ENCODE measurements at regions not wholly inside any gene's neighbourhood (a gene's known extent, or its start where the extent isn't known, plus 50 kb on each side); places are given as distances from the start of the nearest gene placed in this dataset.
A peak's percentile ranks its signal among the peaks of the same experiment; 100 is the strongest.

- DNase-seq (ENCODE audit: low spot score), result no peak
- peaks cover 20% of the 10 kb centered on the region for H3K4me1 ChIP-seq (ENCODE audit: insufficient read depth, poor library complexity, severe bottlenecking)
- ATAC-seq (ENCODE audit: low read depth), result peak; percentile 40
- H3K36me3 ChIP-seq (ENCODE audit: low read depth), result no peaks in the 10 kb centered on the region
- TF ChIP-seq CTCF (IDR thresholded peaks at IDR 0.05; ENCODE audit: poor library complexity, severe bottlenecking), result no peak
- no peaks in the 10 kb centered on the region for H3K27me3 ChIP-seq (ENCODE audit: insufficient read depth, poor library complexity, severe bottlenecking)
- no peak overlapping the region for H3K4me3 ChIP-seq (ENCODE audit: severe bottlenecking)
- peak overlapping the region; percentile 75 for H3K27ac ChIP-seq (ENCODE audit: poor library complexity, severe bottlenecking)
- H3K9me3 ChIP-seq (ENCODE audit: severe bottlenecking), result no peaks in the 10 kb centered on the region
These were observed 117.2 kb upstream of the BMAL1 start for GRCh38 chr11:13160346-13160745.

GRCh38 chr11:13160806-13161205, 116.8 kb upstream of the BMAL1 start:
- Histone ChIP-seq H3K9me3 (ENCODE audit: severe bottlenecking) (no peaks in the 10 kb centered on the region), H3K4me1 (ENCODE audit: insufficient read depth, poor library complexity, severe bottlenecking) (peaks cover 20% of the 10 kb centered on the region), H3K4me3 (ENCODE audit: severe bottlenecking) (no peak overlapping the region), H3K27me3 (ENCODE audit: insufficient read depth, poor library complexity, severe bottlenecking) (no peaks in the 10 kb centered on the region), H3K36me3 (ENCODE audit: low read depth) (no peaks in the 10 kb centered on the region), H3K27ac (ENCODE audit: poor library complexity, severe bottlenecking) (peak overlapping the region; percentile 75)
- DNase-seq (ENCODE audit: low spot score) (no peak), ATAC-seq (ENCODE audit: low read depth) (peak; percentile 98)
- TF ChIP-seq CTCF (IDR thresholded peaks at IDR 0.05; ENCODE audit: poor library complexity, severe bottlenecking), result no peak

GRCh38 chr11:13163158-13163557, 114.4 kb upstream of the BMAL1 start:
- TF ChIP-seq CTCF (IDR thresholded peaks at IDR 0.05; ENCODE audit: poor library complexity, severe bottlenecking), result no peak
- H3K27me3 ChIP-seq (ENCODE audit: insufficient read depth, poor library complexity, severe bottlenecking), result no peaks in the 10 kb centered on the region
- no peak for ATAC-seq (ENCODE audit: low read depth)
- no peaks in the 10 kb centered on the region for H3K9me3 ChIP-seq (ENCODE audit: severe bottlenecking)
- DNase-seq (ENCODE audit: low spot score), result no peak
- no peak overlapping the region for H3K4me3 ChIP-seq (ENCODE audit: severe bottlenecking)
- no peak overlapping the region for H3K27ac ChIP-seq (ENCODE audit: poor library complexity, severe bottlenecking)
- no peaks in the 10 kb centered on the region for H3K36me3 ChIP-seq (ENCODE audit: low read depth)
- peaks cover 27% of the 10 kb centered on the region for H3K4me1 ChIP-seq (ENCODE audit: insufficient read depth, poor library complexity, severe bottlenecking)

GRCh38 chr11:13166036-13166435, 111.6 kb upstream of the BMAL1 start:
- no peak for ATAC-seq (ENCODE audit: low read depth)
- H3K27me3 ChIP-seq (ENCODE audit: insufficient read depth, poor library complexity, severe bottlenecking), result no peaks in the 10 kb centered on the region
- H3K9me3 ChIP-seq (ENCODE audit: severe bottlenecking), result no peaks in the 10 kb centered on the region
- no peak for TF ChIP-seq CTCF (IDR thresholded peaks at IDR 0.05; ENCODE audit: poor library complexity, severe bottlenecking)
- H3K36me3 ChIP-seq (ENCODE audit: low read depth), result no peaks in the 10 kb centered on the region
- peaks cover 31% of the 10 kb centered on the region for H3K4me1 ChIP-seq (ENCODE audit: insufficient read depth, poor library complexity, severe bottlenecking)
- no peak overlapping the region for H3K4me3 ChIP-seq (ENCODE audit: severe bottlenecking)
- no peak for DNase-seq (ENCODE audit: low spot score)
- no peak overlapping the region for H3K27ac ChIP-seq (ENCODE audit: poor library complexity, severe bottlenecking)

GRCh38 chr11:13168271-13168670, 109.3 kb upstream of the BMAL1 start:
- Histone ChIP-seq H3K4me3 (ENCODE audit: severe bottlenecking) (no peak overlapping the region), H3K4me1 (ENCODE audit: insufficient read depth, poor library complexity, severe bottlenecking) (peaks cover 24% of the 10 kb centered on the region), H3K9me3 (ENCODE audit: severe bottlenecking) (no peaks in the 10 kb centered on the region), H3K36me3 (ENCODE audit: low read depth) (no peaks in the 10 kb centered on the region), H3K27ac (ENCODE audit: poor library complexity, severe bottlenecking) (peak overlapping the region; percentile 59), H3K27me3 (ENCODE audit: insufficient read depth, poor library complexity, severe bottlenecking) (no peaks in the 10 kb centered on the region)
- ATAC-seq (ENCODE audit: low read depth) (peak; percentile 91), DNase-seq (ENCODE audit: low spot score) (peak; percentile 77)
- no peak for TF ChIP-seq CTCF (IDR thresholded peaks at IDR 0.05; ENCODE audit: poor library complexity, severe bottlenecking)

Data from RWPE2 (cell line).